Right forelimb (tissue), 1 donor: ENCODE measurements at regions not wholly inside any gene's neighbourhood (a gene's known extent, or its start where the extent isn't known, plus 50 kb on each side); places are given as distances from the start of the nearest gene placed in this dataset.
"Not testable (repeated sequence)": the region's sequence is repeated elsewhere in the genome, so short reads cannot be mapped to it uniquely, and the experiment has no call there.

ENCODE experiments used
- DNase-seq: peaks from one replicate; pipeline ENCODE4 v3.0.0-alpha.2; 2018

- DNase-seq = not testable (repeated sequence)
These were observed 759.4 kb downstream of the BRINP3 start for GRCh38 chr1:189718147-189718795.

GRCh38 chr1:189726806-189727205 lies 750.9 kb downstream of the BRINP3 start:
- DNase-seq = no peak

- no peak for DNase-seq
These were observed 726.4 kb downstream of the BRINP3 start for GRCh38 chr1:189751311-189751710.

- DNase-seq = no peak
These were observed 725.1 kb downstream of the BRINP3 start for GRCh38 chr1:189752461-189752995.

DNA sequence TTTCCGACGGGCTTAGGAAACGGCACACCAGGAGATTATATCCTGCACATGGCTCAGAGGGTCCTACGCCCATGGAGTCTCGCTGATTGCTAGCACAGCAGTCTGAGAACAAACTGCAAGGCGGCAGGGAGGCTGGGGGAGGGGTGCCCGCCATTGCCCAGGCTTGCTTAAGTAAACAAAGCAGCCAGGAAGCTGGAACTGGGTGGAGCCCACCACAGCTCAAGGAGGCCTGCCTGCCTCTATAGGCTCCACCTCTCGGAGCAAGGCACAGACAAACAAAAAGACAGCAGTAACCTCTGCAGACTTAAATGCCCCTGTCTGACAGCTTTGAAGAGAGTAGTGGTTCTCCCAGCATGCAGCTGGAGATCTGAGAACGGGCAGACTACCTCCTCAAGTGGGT lies 722.6 kb downstream of the BRINP3 start:
- DNase-seq = not testable (repeated sequence)

DNA sequence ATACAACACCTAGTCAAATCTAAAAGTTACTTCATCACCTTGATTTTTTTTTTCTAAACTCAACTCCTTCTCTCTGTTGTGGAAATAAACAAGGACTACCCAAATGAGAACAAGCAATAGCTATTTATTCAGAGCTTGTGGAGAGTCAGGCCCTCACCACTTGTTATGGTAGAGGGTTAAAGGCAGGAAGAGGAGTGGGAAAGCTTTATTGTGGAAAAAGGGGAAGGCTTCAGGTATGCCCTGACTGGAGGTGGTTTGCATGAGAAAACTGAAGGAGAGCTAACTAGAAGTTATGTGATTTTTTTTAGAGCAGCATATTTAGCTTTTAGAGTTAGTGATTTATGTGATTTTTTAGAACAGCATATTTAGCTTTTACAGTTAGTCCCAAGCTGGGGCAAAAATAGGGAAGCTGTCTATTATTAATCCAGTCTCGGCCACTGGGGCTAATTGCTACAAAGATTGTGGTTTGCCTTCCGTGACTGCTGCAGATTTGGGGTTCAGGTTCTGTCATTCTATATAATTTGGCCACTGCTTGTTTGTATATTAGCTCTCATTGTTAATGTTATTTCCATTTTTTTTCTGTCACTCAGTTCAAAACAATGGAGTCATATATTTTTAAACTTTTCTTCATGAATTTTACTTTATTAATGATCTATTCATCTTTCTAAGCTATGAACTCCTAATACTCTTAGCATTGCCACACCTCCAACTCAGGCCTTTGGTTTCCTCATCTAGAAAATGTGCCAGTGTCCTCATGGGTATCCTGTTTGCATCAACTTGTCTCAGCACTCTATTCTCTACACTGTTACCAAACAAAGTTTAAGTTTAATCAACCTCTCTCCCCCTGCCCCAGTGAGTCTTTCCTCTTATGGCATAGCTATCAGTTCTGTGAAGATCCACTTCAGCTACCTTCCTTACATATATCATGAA lies 713.0 kb downstream of the BRINP3 start:
- DNase-seq = no peak

- no peak for DNase-seq
These were observed 708.2 kb downstream of the BRINP3 start for GRCh38 chr1:189769448-189769847.

DNA sequence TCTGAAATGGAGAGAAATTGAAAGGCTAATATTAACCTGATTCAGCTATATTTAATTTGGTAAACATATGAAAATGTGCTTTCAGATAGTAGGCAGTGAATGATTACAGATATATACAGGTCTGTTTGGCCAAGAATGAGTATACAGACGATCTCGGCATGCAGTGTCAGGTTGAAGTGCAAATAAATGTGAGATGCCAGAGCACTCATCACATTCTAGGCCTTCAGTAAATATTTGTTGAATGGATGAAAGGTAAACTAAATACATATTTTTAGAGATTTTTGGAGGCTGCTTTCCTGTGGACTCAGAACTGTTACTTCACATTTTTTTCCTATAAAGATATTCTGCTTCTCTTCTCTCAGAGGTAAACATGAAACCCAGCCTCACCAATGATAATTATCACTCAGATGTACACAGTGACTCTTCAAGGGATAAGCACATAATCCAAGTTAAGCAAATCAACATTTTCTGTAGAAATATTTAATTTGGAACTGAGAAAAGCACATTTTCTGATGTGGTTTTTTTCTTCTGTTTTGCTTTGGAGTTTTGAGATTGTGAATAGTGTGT lies 702.9 kb downstream of the BRINP3 start:
- no peak for DNase-seq

- no peak for DNase-seq
These were observed 702.3 kb downstream of the BRINP3 start for GRCh38 chr1:189775343-189775742.

GRCh38 chr1:189779034-189779433 lies 698.6 kb downstream of the BRINP3 start:
- no peak for DNase-seq

DNA sequence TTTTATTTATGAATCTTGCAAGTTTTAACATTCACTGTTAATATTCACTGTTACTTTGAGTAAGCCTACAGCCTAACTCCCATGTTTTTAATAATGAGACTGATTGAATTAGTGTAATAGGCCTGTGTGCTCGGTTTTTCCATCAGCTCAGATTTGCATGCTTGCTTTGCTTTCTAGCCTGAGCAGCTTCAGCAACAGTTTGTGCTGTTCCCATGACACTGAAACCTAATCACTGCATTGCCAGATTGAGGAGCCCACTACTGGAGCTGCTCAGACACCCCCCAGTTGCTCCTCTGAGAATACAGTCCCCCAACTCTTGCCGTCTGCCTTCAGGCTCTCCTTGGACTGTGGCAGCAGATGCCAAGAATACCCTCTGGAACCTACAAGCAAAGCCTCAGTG lies 695.4 kb downstream of the BRINP3 start:
- no peak for DNase-seq

- no peak for DNase-seq
These were observed 694.2 kb downstream of the BRINP3 start for GRCh38 chr1:189783456-189783855.

GRCh38 chr1:189786761-189787160 lies 690.9 kb downstream of the BRINP3 start:
- no peak for DNase-seq

DNA sequence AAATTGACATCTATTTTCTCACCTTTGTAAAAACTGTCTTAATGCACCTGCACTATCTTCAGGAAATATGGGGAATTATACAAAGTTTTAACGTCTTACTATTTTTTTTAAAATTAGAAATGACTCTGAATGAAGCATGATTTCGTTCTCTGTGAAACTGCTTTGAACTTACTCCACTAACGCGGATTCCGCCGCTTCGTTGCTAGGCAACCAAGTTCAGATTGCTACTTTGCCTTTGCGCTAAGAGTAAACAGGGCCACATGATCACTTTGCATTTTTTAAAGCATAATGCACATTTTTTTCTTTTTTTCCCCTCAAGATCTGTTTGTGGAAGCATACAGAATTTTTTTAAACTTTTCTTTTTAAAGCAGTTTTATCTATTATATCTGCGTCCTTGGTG lies 690.5 kb downstream of the BRINP3 start:
- no peak for DNase-seq

GRCh38 chr1:189790335-189790734 lies 687.3 kb downstream of the BRINP3 start:
- no peak for DNase-seq

- no peak for DNase-seq
These were observed 674.3 kb downstream of the BRINP3 start for GRCh38 chr1:189803364-189803763.

DNA sequence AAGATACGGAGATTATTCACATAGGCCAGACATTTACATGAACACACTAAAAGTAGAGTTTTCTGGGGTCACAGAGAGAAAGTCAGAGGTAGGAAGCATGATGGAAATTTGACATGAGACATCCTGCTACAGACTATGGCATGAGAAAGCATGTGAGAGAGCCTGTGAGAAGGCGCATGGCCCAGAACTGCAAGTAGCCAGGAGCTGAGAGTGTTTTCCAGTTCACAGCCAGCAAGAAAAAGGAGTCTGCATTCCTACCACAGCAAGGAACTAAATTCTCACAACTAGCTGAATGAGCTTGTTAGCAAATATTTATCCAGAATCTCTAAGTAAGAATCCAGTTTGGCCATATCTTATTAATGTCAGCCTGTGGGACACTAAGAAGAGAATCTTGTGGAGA lies 673.3 kb downstream of the BRINP3 start:
- DNase-seq = no peak

GRCh38 chr1:189805735-189806134 lies 671.9 kb downstream of the BRINP3 start:
- no peak for DNase-seq

GRCh38 chr1:189810639-189811038 lies 667.0 kb downstream of the BRINP3 start:
- DNase-seq = not testable (repeated sequence)

DNA sequence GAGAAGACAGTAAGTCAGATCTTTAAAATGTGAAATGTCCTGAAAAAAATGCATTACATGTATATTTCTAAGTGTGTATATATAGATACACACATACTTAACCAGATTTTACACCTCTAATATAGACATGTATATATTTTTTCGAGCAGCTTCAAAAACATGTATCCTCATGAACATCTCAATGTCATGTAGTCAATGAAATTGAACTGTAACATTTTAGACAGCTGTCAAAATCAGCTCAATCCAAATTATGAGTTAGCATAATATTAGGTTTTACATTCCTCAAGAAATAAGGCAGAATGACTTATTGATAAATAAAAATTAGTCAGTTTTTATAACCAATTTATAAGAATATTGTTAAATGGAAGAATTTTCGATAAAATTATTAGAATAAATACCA lies 665.7 kb downstream of the BRINP3 start:
- no peak for DNase-seq

DNA sequence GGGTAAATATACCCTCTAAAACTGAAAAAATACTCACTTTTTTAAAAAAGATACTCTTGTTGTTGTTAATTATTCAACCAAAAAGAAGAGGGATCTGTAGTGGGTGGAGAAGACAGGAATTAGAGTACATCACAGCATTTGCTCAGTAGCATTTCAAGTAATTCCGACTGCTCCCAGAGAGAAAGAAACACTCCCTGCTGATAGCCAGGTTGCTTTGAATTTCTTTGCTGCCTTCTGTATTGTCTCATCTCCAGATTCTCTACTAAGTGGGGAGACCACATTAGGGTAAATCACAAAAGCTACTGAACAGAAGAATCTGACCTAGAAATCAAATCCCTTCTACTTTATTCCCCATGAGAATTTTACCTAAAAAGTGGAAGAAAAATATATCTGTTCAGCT lies 661.1 kb downstream of the BRINP3 start:
- DNase-seq = no peak

DNA sequence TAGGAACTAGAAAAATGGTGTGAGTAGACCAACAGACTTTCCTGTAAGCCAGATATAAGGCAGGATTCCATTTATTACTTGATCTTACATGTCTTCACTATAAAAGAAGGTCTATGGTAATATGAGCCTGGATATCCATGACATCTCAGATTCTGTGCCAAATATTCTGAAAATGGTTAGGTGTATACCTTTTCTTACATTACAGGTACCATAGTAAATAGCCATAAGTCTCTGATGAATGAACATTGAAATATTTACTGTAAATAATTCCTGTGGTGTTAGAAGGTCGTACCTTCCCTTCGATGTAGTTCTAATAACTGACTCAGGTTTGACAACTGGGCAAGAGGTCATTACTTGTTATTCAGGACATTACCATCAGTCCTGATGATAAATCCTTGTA lies 657.9 kb downstream of the BRINP3 start:
- DNase-seq = no peak

- no peak for DNase-seq
These were observed 655.8 kb downstream of the BRINP3 start for GRCh38 chr1:189821833-189822232.

GRCh38 chr1:189834813-189835212 lies 642.9 kb downstream of the BRINP3 start:
- DNase-seq = no peak
